NCI-H2171 (cell line): ENCODE measurements at regions not wholly inside any gene's neighbourhood (a gene's known extent, or its start where the extent isn't known, plus 50 kb on each side); places are given as distances from the start of the nearest gene placed in this dataset.

Experiments
- DNase-seq: peaks from one replicate; lab custom pipeline; 2025; lab: John Stamatoyannopoulos, UW

DNA sequence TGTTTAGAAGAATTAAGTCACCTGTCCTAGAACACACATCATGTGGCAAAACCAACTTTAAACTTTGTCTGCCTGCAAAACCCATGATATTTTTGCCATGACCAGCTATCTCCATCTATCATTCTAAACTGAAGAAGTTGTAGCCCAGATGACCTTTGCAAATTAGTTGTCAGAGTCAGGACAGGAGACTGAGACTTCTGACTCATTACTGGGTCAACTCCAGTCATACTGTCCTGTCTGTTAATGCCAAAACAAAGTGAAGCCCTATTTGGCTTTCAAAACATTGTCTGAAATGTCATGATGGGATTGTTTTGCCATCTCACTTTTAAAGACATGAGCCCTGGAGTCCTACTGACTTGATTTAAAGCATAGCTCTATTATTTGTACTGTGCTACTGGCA lies 365.7 kb upstream of the CPEB2 start:
- DNase-seq = no peak

DNA sequence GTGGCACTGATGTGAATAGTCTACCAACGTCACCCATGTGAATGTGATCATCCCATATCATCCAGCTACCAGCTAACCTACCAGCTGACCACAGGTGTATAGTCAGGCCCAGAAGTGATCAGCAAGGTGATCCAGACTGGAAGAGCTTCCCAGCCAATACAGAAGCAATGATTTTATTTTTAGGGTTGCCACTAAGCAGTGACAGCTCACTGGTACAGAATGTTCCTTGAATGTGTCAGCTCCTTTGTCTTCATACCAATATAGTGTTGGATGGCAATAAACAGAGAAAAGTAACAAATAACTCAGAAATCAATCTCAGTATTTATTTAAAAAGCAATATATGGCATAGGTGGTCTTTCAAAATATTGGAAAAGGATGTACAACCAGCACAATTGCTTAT lies 361.8 kb upstream of the CPEB2 start:
- DNase-seq = no peak

DNA sequence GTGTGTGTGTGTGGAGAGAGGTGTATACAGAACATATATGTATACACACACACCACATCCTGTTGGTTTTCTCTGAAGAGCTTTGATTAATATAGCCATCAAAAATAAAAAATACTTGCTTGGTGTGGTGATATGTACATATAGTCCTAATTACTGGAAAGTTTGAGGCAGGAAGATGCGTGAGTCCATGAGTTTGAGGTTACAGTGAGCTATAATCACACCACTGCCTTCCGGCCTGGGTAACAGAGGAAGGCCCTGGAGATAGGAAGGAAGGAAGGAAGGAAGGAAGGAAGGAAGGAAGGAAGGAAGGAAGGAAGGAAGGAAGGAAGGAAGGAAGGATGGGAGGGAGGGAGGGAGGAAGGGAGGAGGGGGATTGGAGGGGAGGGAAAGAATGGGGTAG lies 360.4 kb upstream of the CPEB2 start:
- DNase-seq = no peak

DNA sequence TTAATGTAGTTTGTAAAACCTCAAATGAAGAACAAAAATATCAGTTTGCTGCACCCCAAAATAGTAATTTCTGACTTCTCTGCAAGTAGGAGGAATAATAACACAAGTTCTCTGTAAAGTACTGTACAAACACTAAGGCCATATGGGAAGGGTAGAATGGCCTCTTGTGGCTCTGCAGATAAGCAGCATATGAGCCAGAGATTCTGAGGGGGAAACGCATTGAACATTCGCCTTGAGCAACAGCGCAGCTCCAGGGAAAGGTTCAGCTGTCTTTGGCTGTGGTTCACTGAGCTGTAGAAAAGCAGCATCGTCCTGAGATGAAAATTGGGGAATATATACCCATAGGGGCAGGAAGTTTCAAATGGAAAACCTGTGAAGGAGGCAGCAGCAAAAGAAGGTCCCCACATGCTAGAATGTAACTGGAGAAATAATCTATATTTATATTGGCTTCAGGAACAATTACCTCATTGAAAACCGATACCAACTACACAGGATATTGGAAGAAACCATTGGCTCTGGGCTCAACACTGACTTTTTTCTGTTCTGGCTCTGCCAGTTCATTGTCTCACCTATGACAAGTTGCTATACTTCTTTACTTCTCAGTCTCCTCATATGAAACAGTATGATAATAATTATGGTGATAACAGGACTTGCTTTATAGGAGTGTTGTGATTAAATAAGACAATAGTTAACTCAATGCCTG lies 357.6 kb upstream of the CPEB2 start:
- no peak for DNase-seq

DNA sequence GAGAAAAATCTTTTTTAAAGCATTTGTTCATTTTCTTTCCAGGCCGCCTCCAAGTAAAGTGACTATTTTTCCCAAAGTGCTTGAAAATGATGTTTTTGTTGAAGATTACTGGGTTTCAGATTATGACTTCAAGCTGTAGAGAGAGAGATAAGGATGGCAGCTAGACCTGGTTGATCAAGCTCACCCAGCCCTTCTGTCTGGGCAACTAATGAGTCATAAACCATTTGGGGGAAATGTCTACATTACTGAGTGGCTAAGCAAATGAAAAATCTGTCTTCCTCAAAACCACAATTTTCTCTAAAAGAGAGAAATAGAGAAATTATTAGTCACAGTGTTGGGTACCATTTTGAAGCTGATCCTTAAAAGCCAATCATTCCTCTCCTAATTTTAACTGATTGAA lies 355.4 kb upstream of the CPEB2 start:
- DNase-seq = no peak

DNA sequence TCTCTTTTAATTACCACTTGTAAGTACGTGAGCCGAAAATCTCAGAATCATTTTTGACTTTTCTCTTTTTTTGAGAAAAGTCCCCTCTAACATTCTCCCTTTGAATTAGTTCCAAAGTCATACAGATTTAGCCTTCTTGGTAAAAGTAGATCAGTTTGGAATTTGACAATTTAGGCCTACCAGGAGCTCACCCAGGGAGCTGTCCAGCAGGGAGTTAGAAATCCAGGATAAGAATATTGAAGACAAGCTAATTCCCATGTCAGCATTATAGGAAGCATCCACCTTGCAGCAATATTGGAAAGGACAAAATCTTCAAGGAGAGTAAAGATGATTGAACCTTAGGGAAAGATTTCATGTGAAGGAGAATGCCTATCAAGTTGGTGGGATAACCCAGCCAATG lies 352.2 kb upstream of the CPEB2 start:
- DNase-seq = no peak

DNA sequence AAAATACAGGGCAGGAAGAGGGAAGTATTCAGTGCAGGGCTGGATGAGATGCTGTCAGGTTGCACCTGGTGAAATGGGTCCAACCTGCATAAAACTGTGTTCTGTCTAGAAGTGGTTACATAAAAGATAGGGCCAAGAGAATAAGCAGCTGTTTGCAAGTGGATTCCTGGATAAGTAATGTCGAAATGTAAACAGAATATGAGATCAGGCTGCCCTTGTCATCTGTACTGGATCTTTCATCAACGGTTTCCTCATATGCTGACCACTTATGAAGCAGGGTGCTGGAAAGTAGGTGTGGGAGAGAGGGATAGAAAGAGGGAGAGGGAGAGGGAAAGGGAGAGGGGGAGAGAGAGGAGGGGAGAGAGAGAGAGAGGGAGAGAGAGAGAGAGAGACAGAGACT lies 349.8 kb upstream of the CPEB2 start:
- no peak for DNase-seq

DNA sequence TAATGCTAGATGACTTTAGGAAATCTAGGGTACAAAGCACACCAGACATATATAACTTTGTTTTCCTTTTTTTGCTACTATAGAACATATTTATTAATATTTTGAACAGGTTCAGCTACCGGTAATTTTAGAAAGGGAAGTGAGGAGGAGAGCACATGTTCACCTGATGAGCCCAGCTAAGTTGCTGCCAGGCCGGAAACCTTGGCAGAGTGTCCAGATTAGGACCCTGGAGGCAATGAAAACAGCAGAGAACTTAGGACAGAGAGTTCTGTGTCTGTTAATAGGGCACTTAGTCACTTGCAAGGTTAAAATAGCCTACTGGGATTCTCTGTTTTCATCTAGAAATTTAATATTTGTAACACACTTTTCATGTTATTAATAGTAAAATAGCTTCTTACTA lies 348.9 kb upstream of the CPEB2 start:
- DNase-seq = no peak

DNA sequence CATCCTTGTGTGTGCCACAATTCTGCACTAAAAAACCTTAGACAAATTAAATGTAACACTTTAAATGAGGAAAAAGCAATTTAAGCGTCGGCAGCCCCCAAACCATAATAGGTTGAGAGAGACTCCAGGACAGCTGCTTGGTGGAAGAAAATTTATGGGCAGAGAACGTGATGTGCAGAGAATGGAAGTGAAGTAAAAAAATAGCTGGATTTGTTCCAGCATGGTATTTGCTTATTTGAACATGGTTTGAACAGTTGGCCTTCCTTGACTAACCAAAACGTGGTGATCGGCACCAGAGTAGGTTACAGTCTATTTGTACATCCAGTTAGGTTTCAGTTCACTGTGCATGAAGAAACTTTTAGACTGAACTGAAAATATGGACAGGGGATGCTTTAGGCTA lies 343.0 kb upstream of the CPEB2 start:
- no peak for DNase-seq

DNA sequence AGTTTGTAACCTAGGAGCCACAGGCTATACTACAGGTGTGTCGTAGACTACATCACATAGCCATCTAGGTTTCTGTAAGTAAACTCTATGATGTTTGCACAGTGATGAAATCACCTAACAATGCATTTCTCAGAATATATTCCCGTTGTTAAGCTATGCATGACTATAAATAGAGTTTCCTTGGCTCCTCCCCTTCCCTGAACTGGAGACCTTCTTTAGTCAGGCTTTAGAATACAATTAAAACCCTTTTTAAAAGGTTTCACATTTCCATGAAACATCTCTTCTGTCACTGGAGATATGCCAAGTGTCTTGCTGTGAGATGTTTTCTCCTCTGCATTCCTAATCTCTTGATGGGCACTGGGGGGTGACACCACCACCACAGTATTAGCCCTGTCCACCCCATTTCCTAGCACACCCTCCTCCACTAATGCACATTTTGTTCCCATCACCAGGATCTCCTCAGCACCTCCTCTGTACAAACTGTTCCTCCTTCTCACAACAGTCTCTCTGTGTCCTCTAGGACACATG lies 334.6 kb upstream of the CPEB2 start:
- DNase-seq = no peak

DNA sequence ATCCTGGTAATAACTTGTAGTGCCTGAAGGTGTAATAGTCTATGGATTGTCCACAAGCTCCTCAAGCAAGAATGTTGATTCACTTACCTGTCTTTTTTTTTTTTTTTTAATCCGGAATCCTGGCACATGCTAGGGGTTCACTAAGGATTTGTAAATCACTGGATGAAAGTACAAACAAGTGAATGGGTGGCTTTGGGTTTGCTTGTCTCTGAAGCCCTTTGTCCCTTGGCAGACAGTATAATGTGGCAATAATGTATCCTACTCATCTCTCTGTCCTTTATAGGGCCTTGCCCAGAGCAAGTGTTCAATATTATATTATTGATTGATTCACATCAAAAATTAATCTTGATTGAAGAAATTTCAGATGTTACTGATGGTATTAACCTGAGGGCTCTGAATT lies 334.0 kb upstream of the CPEB2 start:
- no peak for DNase-seq

DNA sequence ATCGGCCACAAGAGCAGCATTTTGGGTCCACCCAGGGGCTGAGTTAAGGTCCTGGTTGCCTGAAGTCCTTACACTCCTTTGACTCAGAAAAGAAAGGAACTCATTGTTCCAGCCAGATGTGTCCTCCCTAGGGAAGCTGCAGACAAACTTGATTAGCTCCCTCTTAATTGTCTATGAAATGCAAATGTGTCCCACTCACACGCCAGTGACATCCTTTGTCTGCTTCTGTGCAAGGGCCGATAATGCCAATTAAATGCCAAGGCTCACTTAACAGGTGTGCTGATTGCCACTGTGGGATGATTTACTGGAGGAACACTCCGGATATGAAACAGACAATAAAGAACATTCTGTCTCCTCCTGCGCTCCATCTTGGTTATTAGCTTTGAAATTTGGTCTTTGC lies 332.9 kb upstream of the CPEB2 start:
- DNase-seq = no peak

DNA sequence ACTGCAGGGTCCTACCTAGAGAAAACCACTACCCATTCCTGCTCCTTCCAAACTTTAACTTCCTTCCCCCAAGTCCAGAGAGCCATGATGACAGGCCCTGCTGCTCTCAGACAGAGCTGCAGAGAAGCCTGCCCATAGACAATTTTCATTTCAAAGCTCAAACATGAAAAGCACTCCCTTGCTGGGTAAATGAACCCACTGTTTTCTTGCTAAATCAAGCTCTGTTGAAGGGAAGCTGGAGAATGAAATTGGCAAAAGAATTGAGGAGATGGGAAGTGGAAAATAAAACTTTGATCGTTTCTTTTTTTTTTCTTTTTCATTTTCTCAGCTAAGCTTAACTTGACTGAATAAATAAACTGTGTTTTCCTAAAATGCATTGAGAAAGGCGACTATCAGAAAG lies 331.1 kb upstream of the CPEB2 start:
- no peak for DNase-seq

DNA sequence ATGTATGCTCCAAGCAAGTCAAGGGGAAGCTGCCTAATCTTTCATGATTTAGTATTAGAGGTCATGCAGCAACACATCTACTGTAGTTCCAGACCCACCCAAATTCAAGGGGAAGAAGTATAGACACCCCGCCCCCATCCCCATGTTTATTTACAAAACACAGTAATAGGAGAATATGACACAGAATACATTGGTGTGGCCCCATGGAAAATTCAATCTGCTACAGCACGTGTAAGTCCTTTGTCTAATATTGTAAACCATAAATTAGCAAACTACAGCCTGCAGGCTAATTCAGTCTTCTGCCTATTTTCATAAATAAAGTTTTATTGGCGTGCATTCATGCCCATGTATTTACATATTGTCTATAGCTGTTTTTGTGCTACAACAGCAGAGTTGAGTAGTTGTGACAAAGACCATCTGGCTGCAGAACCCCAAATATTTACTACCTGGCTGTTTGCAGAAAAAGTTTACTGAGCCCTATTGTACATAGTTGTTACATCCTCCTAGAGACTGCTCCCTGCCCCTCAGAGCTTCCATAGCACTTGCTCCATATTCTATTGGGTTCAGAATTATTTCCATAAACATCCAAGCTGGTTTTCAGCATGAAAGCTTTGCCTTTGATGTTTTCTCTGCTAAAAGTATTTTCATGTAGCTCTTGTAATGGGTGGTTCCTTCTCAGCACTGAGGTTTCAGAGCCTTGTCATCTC lies 326.8 kb upstream of the CPEB2 start:
- DNase-seq = no peak

DNA sequence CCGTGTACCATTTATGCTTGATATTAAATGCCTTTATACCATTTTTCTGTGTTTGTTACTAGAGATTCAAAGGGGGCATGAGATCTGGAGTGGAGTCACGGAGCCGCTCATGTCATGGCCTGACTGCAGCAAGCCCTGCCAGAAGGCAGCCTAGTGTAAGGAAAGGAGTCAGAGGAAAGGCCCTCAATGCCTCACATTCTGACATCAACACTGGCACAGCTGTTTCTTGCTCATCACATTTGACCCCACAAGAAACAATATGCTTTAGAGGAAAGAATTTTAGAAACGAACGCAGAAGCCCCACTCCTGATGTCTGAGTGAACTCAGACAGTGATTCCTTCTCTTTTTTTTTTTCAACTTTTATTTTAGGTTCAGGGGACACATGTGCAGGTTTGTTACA lies 322.4 kb upstream of the CPEB2 start:
- DNase-seq = no peak

DNA sequence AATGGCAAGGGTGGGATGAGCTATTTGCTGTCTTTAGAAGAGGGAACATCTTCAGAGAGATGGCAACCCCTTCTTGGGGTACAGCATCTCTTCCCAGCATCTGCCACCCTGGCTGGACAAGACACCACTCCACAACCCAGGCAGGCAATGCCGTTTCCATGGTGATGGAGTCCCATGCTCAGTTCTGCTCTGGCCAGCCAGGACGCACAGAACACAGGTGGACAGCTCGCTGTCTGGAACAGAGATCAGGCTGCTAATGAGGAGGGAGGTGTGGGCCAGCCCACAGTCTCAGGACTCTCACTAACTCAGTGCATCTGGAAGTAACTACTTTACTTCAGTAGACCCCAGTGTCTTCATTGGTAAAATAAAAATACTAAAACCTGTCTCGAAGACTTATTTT lies 321.0 kb upstream of the CPEB2 start:
- no peak for DNase-seq

DNA sequence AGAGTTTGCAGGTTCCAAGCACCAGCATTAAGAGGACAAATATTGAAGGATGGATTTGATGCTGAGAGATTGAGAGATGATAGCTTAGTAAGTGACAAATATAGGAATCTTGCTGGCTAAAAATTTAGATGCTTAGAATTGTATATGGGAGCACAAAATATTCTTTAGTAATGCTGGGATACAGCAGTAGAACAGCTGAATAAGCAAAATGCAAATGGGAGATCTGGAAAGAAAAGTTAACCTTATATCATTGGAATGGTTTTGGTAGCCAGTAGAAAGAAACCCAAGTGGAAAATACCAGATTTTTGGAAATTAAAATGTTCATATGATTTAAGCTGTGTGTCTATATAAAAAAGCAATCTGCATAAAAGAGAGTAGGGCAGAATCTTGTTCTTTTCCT lies 308.6 kb upstream of the CPEB2 start:
- DNase-seq = no peak

DNA sequence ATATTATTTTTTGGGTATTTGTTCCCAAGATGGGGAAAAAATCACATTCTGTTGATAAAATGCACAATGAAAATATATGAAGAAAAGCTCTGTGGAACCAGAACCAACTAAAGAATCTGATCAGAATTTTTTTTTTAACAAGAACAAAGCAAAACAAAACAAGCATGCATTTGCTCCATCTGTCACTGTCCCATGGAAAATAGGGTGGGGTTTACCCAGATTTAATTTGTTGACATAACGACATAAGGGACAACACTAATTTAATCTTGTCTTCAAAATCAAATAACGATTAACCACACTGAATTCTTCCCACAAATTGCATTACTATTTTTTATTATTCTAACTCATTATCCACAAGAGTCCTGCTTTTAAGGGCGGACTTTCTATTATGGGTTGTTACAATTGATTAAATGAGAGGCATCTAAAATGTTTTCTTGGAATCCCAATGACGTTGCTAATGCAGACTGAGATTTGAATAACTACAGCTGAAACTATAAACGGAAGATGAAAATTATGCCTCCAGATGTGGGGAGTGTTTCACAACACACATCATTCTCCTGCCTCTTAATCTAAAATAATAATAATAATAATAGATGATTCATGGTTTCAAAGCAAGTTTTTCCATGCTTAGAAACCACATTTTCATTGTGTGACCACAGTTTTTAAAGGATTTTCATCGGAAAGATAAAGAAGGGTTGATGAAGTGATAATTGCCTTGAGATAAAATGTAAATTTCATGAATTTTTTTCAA lies 307.0 kb upstream of the CPEB2 start:
- DNase-seq = no peak

DNA sequence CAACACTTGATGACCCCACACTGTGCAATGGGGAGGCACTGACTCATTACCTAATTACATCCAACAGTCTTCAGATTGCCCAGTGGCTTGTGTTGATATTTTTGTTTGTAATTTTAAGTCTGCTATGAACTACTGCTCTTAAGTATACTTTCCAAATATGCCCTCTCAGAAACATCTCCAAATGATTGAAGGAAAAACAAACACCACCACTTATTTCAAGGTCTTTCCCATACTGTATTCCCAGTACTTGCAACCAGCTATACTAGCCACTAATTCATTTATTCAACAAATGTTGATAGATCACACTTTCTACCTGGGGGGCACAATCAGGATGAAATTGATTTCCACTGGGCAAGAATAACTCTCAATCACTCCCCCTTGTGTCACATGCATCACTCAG lies 302.2 kb upstream of the CPEB2 start:
- no peak for DNase-seq

DNA sequence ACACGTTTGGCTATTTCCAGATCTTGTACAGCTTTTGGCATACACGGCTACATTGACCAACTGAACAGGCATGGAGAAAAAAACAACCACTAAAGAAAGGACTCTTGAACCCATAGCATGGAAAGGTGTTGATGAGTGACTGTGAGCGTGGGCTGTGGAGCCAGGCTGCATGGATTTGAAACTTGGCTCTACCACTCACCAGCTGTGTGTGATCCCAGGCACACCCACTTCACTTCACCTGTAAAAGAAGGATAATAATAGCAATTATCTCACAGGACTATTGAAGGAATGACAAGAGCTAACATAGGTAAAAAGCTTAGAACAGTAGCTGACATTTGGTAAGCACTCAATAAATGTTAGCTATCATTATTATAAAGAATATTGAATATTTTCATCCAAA lies 301.7 kb upstream of the CPEB2 start:
- DNase-seq = no peak

DNA sequence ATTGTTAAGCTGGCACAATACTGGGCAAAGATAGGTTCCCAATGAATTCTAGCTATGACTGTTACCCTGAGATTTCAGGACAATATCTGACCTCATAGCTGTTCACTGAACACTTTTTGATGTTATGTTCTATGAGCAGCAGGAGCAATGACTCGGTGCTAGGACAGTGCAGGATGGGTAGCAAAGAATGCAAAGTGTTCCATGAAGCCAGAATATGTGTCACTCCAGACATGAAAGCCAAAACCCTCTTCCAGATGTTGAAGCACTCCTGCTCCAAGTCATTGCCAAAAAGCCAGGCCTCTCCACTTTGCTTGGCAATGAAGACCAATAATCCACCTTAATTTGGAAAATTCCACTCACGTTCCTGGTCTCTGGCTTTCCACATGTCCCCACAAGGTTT lies 300.9 kb upstream of the CPEB2 start:
- DNase-seq = no peak

DNA sequence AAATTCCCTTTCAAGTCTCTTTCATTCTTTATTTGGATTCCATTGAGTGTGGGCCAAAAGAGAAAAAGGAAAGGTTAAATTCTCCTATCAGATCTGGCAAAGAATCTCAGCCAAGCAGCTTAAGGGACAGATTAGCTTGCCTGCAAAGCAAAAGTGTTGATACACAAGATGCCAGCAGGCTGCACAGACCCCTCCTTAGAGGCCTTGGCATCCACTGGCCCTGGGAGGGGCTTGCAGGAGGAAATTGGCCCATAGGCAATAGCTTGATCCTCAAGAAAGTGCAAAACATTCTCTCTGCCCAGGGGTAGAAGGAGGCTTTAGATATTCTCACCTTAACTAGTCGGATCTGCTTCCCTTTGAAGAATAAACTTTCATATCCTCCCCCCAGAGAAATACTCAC lies 300.4 kb upstream of the CPEB2 start:
- no peak for DNase-seq

DNA sequence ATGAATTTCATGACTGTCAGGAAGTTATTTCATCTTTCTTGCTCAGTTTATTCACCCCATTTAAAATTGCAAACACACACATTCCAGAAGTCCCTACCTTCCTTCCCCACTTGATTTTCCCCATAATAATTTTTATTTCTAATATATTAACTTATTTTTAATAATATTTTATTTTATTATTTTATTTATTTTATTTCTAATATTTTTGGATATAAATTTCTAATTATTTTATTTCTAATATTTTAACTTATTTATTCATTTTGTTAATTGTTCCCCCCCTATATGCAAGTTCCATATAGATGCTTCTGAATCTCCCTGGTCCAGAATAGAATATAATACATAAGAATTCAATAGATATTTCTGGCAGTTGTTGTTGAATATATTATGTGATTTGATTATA lies 293.7 kb upstream of the CPEB2 start:
- DNase-seq = no peak
